OCI-LY1 (cell line): ENCODE measurements at regions not wholly inside any gene's neighbourhood (a gene's known extent, or its start where the extent isn't known, plus 50 kb on each side); places are given as distances from the start of the nearest gene placed in this dataset.
"Not testable (repeated sequence)": the region's sequence is repeated elsewhere in the genome, so short reads cannot be mapped to it uniquely, and the experiment has no call there.

Experiments
- H2AFZ ChIP-seq: fragments of 200-600 bp; sonication (generic), shearing (Covaris generic); 2 replicates; pipeline ENCODE4 v1.6.0; 2014; ENCODE audit warnings: antibody characterized with exemption, mild to moderate bottlenecking, low read length
- H3F3A ChIP-seq: fragments of 200-600 bp; sonication (generic), shearing (Covaris generic); 2 replicates; pipeline ENCODE4 v1.6.0; 2014; ENCODE audit warnings: mild to moderate bottlenecking, antibody characterized with exemption, low read length, moderate library complexity; ENCODE audit not compliant: insufficient read depth
- H3K27ac ChIP-seq: fragments of 200-600 bp; sonication (generic); 2 replicates; pipeline ENCODE4 v1.5.1; 2014; ENCODE audit warnings: low read length, mixed run types, mild to moderate bottlenecking, low read depth; ENCODE audit not compliant: poor library complexity, severe bottlenecking
- H3K27me3 ChIP-seq: fragments of 200-600 bp; sonication (generic); 2 replicates; pipeline ENCODE4 v1.6.0; 2014; ENCODE audit warnings: antibody characterized with exemption, mild to moderate bottlenecking, low read length, moderate library complexity; ENCODE audit not compliant: insufficient read depth
- H3K36me3 ChIP-seq: fragments of 200-600 bp; sonication (generic); 2 replicates; pipeline ENCODE4 v1.6.1; 2014; ENCODE audit warnings: mild to moderate bottlenecking, antibody characterized with exemption, low read length, moderate library complexity, mixed read lengths; ENCODE audit not compliant: insufficient read depth
- H3K4me1 ChIP-seq: fragments of 200-600 bp; sonication (generic); 2 replicates; pipeline ENCODE4 v1.5.1; 2014; ENCODE audit warnings: mild to moderate bottlenecking, low read length, moderate library complexity; ENCODE audit not compliant: insufficient read depth, severe bottlenecking
- H3K4me2 ChIP-seq: fragments of 200-600 bp; sonication (generic), shearing (Covaris generic); 2 replicates; pipeline ENCODE4 v1.6.1; 2014; ENCODE audit warnings: low read length
- H3K4me3 ChIP-seq: fragments of 200-600 bp; sonication (generic); 2 replicates; pipeline ENCODE4 v1.5.1; 2014; ENCODE audit warnings: low read length, low read depth, mild to moderate bottlenecking, mixed read lengths; ENCODE audit not compliant: poor library complexity, severe bottlenecking
- H3K79me2 ChIP-seq: fragments of 200-600 bp; shearing (Covaris generic); 2 replicates; pipeline ENCODE4 v1.6.1; 2016; ENCODE audit warnings: mixed run types, low read length, mixed read lengths; ENCODE audit not compliant: insufficient read depth
- H3K9ac ChIP-seq: fragments of 200-600 bp; sonication (generic), shearing (Covaris generic); 2 replicates; pipeline ENCODE4 v1.6.1; 2014; ENCODE audit warnings: mild to moderate bottlenecking, low read length, mixed read lengths
- H3K9me2 ChIP-seq: fragments of 200-600 bp; sonication (generic), shearing (Covaris generic); 2 replicates; pipeline ENCODE4 v1.6.1; 2014; ENCODE audit warnings: low read depth, mild to moderate bottlenecking, low read length, mixed read lengths
- H3K9me3 ChIP-seq: fragments of 200-600 bp; shearing (Covaris generic); 2 replicates; pipeline ENCODE4 v1.6.1; 2014; ENCODE audit warnings: low read length, mixed read lengths
- H4K20me1 ChIP-seq: fragments of 200-600 bp; sonication (generic), shearing (Covaris generic); 2 replicates; pipeline ENCODE4 v1.6.0; 2016; ENCODE audit warnings: mild to moderate bottlenecking, low read length; ENCODE audit not compliant: insufficient read depth
- EZH2 ChIP-seq: fragments of 200-600 bp; sonication (generic), shearing (Covaris generic); IDR thresholded peaks from 2 replicates; pipeline ENCODE4 v1.8.0; 2017; ENCODE audit warnings: borderline replicate concordance, mixed run types, mild to moderate bottlenecking, antibody characterized with exemption, low read length, moderate library complexity, mixed read lengths
- TF ChIP-seq, protein P1 (sequence below): fragments of 200-600 bp; sonication (generic), shearing (Covaris generic); IDR thresholded peaks from 2 replicates; pipeline ENCODE4 v1.5.1; 2017; ENCODE audit warnings: mild to moderate bottlenecking, antibody characterized with exemption, low read length, moderate library complexity, mixed read lengths

DNA sequence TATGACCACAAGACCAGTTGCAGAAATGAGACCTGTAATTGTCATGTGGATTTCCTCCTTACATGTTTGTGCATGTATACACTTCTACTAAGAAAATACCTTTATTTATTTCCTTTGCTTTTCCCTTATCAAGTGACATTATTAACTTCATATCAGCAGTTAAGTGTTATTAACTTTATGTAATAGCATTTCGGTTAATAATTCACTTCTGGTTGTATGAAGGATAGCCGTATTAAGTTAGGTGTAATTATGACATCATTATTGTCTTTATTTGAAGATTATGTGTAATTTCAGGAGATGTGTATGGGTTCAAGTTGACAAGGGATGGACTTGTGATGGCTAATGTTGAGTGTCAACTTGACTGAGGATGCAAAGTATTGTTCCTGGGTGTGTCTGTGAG lies 881.2 kb upstream of the ATXN8OS start:
- H3K4me3 ChIP-seq, result no peak overlapping the region
- H3F3A ChIP-seq, result no peaks in the 10 kb centered on the region
- H3K4me1 ChIP-seq, result no peaks in the 10 kb centered on the region
- H3K9ac ChIP-seq, result no peak overlapping the region
- H3K9me2 ChIP-seq, result no peaks in the 10 kb centered on the region
- H2AFZ ChIP-seq, result no peak overlapping the region
- no peak overlapping the region for H3K27ac ChIP-seq
- H3K4me2 ChIP-seq, result no peak overlapping the region
- TF ChIP-seq, protein P1, sequence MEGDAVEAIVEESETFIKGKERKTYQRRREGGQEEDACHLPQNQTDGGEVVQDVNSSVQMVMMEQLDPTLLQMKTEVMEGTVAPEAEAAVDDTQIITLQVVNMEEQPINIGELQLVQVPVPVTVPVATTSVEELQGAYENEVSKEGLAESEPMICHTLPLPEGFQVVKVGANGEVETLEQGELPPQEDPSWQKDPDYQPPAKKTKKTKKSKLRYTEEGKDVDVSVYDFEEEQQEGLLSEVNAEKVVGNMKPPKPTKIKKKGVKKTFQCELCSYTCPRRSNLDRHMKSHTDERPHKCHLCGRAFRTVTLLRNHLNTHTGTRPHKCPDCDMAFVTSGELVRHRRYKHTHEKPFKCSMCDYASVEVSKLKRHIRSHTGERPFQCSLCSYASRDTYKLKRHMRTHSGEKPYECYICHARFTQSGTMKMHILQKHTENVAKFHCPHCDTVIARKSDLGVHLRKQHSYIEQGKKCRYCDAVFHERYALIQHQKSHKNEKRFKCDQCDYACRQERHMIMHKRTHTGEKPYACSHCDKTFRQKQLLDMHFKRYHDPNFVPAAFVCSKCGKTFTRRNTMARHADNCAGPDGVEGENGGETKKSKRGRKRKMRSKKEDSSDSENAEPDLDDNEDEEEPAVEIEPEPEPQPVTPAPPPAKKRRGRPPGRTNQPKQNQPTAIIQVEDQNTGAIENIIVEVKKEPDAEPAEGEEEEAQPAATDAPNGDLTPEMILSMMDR, result no peak
- TF ChIP-seq EZH2, result no peak
- no peaks in the 10 kb centered on the region for H3K36me3 ChIP-seq
- H4K20me1 ChIP-seq, result no peaks in the 10 kb centered on the region
- H3K79me2 ChIP-seq, result no peaks in the 10 kb centered on the region
- no peaks in the 10 kb centered on the region for H3K27me3 ChIP-seq
- no peaks in the 10 kb centered on the region for H3K9me3 ChIP-seq

DNA sequence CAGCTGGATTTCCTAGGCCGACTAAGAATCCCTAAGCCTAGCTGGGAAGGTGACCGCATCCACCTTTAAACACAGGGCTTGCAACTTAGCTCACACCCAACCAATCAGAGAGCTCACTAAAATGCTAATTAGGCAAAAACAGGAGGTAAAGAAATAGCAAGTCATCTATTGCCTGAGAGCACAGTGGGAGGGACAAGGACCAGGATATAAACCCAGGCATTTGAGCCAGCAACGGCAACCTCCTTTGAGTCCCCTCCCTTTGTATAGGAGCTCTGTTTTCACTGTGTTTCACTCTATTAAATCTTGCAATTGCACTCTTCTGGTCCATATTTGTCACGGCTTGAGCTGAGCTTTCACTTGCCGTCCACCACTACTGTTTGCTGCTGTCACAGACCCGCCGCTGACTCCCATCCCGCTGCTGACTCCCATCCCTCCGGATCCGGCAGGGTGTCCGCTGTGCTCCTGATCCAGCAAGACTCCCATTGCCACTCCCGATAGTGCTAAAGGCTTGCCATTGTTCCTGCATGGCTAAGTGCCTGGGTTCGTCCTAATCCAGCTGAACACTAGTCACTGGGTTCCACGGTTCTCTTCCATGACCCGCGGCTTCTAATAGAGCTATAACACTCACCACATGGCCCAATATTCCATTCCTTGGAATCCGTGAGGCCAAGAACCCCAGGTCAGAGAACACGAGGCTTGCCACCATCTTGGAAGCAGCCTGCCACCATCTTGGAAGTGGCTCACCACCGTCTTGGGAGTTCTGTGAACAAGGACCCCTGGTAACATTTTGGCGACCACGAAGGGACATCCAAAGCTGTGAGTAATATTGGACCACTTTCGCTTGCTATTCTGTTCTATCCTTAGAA lies 885.8 kb upstream of the ATXN8OS start:
- not testable (repeated sequence) for H3K9me2 ChIP-seq, H3K27ac ChIP-seq, H3K36me3 ChIP-seq, H3F3A ChIP-seq, H3K4me1 ChIP-seq, H3K4me2 ChIP-seq, H4K20me1 ChIP-seq, H3K9ac ChIP-seq, H2AFZ ChIP-seq, H3K79me2 ChIP-seq, H3K9me3 ChIP-seq, H3K27me3 ChIP-seq, H3K4me3 ChIP-seq

- no peak overlapping the region for H3K27ac ChIP-seq
- no peak overlapping the region for H2AFZ ChIP-seq
- H3K27me3 ChIP-seq, result no peaks in the 10 kb centered on the region
- H3K4me2 ChIP-seq, result no peak overlapping the region
- no peaks in the 10 kb centered on the region for H3K9me2 ChIP-seq
- H3K79me2 ChIP-seq, result no peaks in the 10 kb centered on the region
- H3K9ac ChIP-seq, result no peak overlapping the region
- no peaks in the 10 kb centered on the region for H3K9me3 ChIP-seq
- no peaks in the 10 kb centered on the region for H3F3A ChIP-seq
- no peaks in the 10 kb centered on the region for H3K36me3 ChIP-seq
- TF ChIP-seq EZH2, result no peak
- TF ChIP-seq, protein P1, result no peak
- H3K4me1 ChIP-seq, result no peaks in the 10 kb centered on the region
- H3K4me3 ChIP-seq, result no peak overlapping the region
- no peaks in the 10 kb centered on the region for H4K20me1 ChIP-seq
These were observed 894.2 kb upstream of the ATXN8OS start for GRCh38 chr13:69213396-69213795.

DNA sequence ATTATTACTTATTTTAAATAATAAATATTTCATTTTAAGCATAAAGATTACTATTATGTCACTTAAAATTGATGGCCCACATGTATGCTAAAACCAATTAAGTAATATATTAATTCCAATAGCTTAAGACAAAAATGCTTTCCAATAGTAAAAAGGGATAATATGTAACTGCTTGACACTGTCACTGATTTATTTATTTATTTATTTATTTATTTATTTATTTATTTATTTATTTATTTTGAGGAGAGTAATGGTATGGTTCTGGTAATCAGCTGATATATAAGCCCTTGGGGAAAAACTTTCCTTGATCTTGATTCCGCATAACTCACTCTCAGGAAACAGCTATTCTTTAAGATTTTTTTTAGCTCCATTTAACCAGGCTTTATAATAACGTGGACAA lies 903.0 kb upstream of the ATXN8OS start:
- H3K27ac ChIP-seq, result no peak overlapping the region
- H3K27me3 ChIP-seq, result no peaks in the 10 kb centered on the region
- H3K4me2 ChIP-seq, result no peak overlapping the region
- H3K9me3 ChIP-seq, result no peaks in the 10 kb centered on the region
- H3K79me2 ChIP-seq, result no peaks in the 10 kb centered on the region
- H3K4me1 ChIP-seq, result no peaks in the 10 kb centered on the region
- no peaks in the 10 kb centered on the region for H3F3A ChIP-seq
- no peak overlapping the region for H3K4me3 ChIP-seq
- no peak overlapping the region for H3K9ac ChIP-seq
- H3K36me3 ChIP-seq, result no peaks in the 10 kb centered on the region
- no peaks in the 10 kb centered on the region for H3K9me2 ChIP-seq
- no peaks in the 10 kb centered on the region for H4K20me1 ChIP-seq
- TF ChIP-seq, protein P1, result no peak
- TF ChIP-seq EZH2, result no peak
- H2AFZ ChIP-seq, result no peak overlapping the region
